HEK293 (cell line): ENCODE measurements at regions not wholly inside any gene's neighbourhood (a gene's known extent, or its start where the extent isn't known, plus 50 kb on each side); places are given as distances from the start of the nearest gene placed in this dataset.

ENCODE experiments used
- CTCF ChIA-PET: fragments of 350-600 bp; formaldehyde crosslinking; extraction: SDS; loops from one replicate; lab custom pipeline; 2021; ENCODE audit warnings: antibody characterized with exemption; lab: Yijun Ruan, JAX
- POLR2A ChIA-PET: fragments of 300-600 bp; formaldehyde crosslinking; extraction: SDS; loops from one replicate; lab custom pipeline; 2020; ENCODE audit warnings: antibody characterized with exemption, inconsistent platforms; lab: Yijun Ruan, JAX
- H3K27ac ChIP-seq: fragments of 200-500 bp; sonication (Bioruptor generic); 2 replicates; pipeline ENCODE4 v1.5.1; 2014; ENCODE audit warnings: low read depth, low read length, control low read depth, inconsistent platforms; ENCODE audit errors: extremely low read depth
- H3K36me3 ChIP-seq, 2 experiments: fragments of 200-500 bp in 1 of 2; sonication (Bioruptor generic) in 1 of 2; 1 replicate in 1 of 2; 2 replicates in 1 of 2; pipeline ENCODE4 v1.5.1; 2014 to 2017; ENCODE audit warnings: inconsistent platforms in 2 of 2, low read length in 2 of 2; ENCODE audit not compliant: control insufficient read depth in 2 of 2, insufficient read depth in 1 of 2
- H3K4me1 ChIP-seq: fragments of 200-500 bp; sonication (Bioruptor generic); 2 replicates; pipeline ENCODE4 v1.5.1; 2014; ENCODE audit warnings: mild to moderate bottlenecking, low read length, inconsistent platforms; ENCODE audit not compliant: control insufficient read depth, insufficient read depth
- H3K4me3 ChIP-seq: 2 replicates; pipeline ENCODE4 v1.5.1; 2011; ENCODE audit warnings: low read depth, mild to moderate bottlenecking, control low read depth, low read length, moderate library complexity
- H3K9me3 ChIP-seq: fragments of 200-500 bp; sonication (Bioruptor generic); 2 replicates; pipeline ENCODE4 v1.5.1; 2014; ENCODE audit warnings: low read depth, low read length, inconsistent platforms; ENCODE audit not compliant: control insufficient read depth, insufficient read depth
- GLIS2 ChIP-seq: fragments of 450-650 bp; formaldehyde crosslinking; IDR thresholded peaks from 2 replicates; pipeline ENCODE4 v1.5.1; 2016; ENCODE audit warnings: missing biosample characterization, missing genetic modification characterization
- IKZF3 ChIP-seq: fragments of 450-650 bp; IDR thresholded peaks from 2 replicates; pipeline ENCODE4 v1.5.0; 2018; ENCODE audit warnings: missing biosample characterization, mild to moderate bottlenecking, missing genetic modification characterization, moderate library complexity
- MYNN ChIP-seq: fragments of 450-650 bp; formaldehyde crosslinking; IDR thresholded peaks from 2 replicates; pipeline ENCODE4 v1.5.1; 2016; ENCODE audit warnings: missing biosample characterization, missing genetic modification characterization, borderline replicate concordance
- WT1 ChIP-seq: fragments of 450-650 bp; formaldehyde crosslinking; IDR thresholded peaks from 2 replicates; pipeline ENCODE4 v1.5.1; 2016; ENCODE audit warnings: missing biosample characterization, missing genetic modification characterization
- ZBTB20 ChIP-seq: fragments of 450-650 bp; formaldehyde crosslinking; IDR thresholded peaks from 2 replicates; pipeline ENCODE4 v1.5.1; 2016; ENCODE audit warnings: missing biosample characterization, missing genetic modification characterization
- ZIC2 ChIP-seq: fragments of 450-650 bp; formaldehyde crosslinking; IDR thresholded peaks from 2 replicates; pipeline ENCODE4 v1.5.1; 2016; ENCODE audit warnings: missing biosample characterization, missing genetic modification characterization
- ZNF112 ChIP-seq: fragments of 450-650 bp; formaldehyde crosslinking; IDR thresholded peaks from 2 replicates; pipeline ENCODE4 v1.5.0; 2017; ENCODE audit warnings: missing biosample characterization, missing genetic modification characterization
- ZNF121 ChIP-seq: fragments of 450-650 bp; formaldehyde crosslinking; IDR thresholded peaks from 2 replicates; pipeline ENCODE4 v1.5.1; 2016; ENCODE audit warnings: missing biosample characterization, missing genetic modification characterization
- ZNF24 ChIP-seq: fragments of 450-650 bp; formaldehyde crosslinking; IDR thresholded peaks from 2 replicates; pipeline ENCODE4 v1.5.1; 2016; ENCODE audit warnings: missing biosample characterization, missing genetic modification characterization
- ZNF311 ChIP-seq: fragments of 450-650 bp; formaldehyde crosslinking; IDR thresholded peaks from 2 replicates; pipeline ENCODE4 v1.5.1; 2017; ENCODE audit warnings: missing biosample characterization, missing genetic modification characterization, borderline replicate concordance
- ZNF324 ChIP-seq: fragments of 450-650 bp; formaldehyde crosslinking; IDR thresholded peaks from 2 replicates; pipeline ENCODE4 v1.5.1; 2016; ENCODE audit warnings: missing biosample characterization, missing genetic modification characterization
- ZNF335 ChIP-seq: fragments of 450-650 bp; formaldehyde crosslinking; conservative IDR thresholded peaks from 2 replicates; pipeline ENCODE4 v1.5.1; 2016; ENCODE audit warnings: missing biosample characterization, missing genetic modification characterization
- ZNF549 ChIP-seq: fragments of 450-650 bp; IDR thresholded peaks from 2 replicates; pipeline ENCODE4 v1.5.1; 2018; ENCODE audit warnings: missing biosample characterization, missing genetic modification characterization, mild to moderate bottlenecking, inconsistent platforms, moderate library complexity
- ZNF555 ChIP-seq: fragments of 450-650 bp; formaldehyde crosslinking; conservative IDR thresholded peaks from 2 replicates; pipeline ENCODE4 v1.5.1; 2017; ENCODE audit warnings: missing biosample characterization, mild to moderate bottlenecking, missing genetic modification characterization, inconsistent platforms
- ZNF600 ChIP-seq: fragments of 450-650 bp; formaldehyde crosslinking; IDR thresholded peaks from 2 replicates; pipeline ENCODE4 v1.5.1; 2016; ENCODE audit warnings: missing biosample characterization, missing genetic modification characterization
- ZNF623 ChIP-seq: fragments of 450-650 bp; formaldehyde crosslinking; IDR thresholded peaks from 2 replicates; pipeline ENCODE4 v1.5.1; 2016; ENCODE audit warnings: missing biosample characterization, missing genetic modification characterization
- ZNF747 ChIP-seq: fragments of 450-650 bp; formaldehyde crosslinking; IDR thresholded peaks from 2 replicates; pipeline ENCODE4 v1.5.1; 2016; ENCODE audit warnings: missing biosample characterization, missing genetic modification characterization
- TF ChIP-seq, protein P1 (sequence below): fragments of 450-650 bp; formaldehyde crosslinking; IDR thresholded peaks from 2 replicates; pipeline ENCODE4 v1.5.1; 2016; ENCODE audit warnings: missing biosample characterization, missing genetic modification characterization
- TF ChIP-seq, protein P2 (sequence below): fragments of 450-650 bp; IDR thresholded peaks from 2 replicates; pipeline ENCODE4 v1.5.1; 2018; ENCODE audit warnings: missing biosample characterization, missing genetic modification characterization
- TF ChIP-seq, protein P3 (sequence below): fragments of 450-650 bp; formaldehyde crosslinking; IDR thresholded peaks from 2 replicates; pipeline ENCODE4 v1.5.1; 2017; ENCODE audit warnings: missing biosample characterization, missing genetic modification characterization
- TF ChIP-seq, protein P4 (sequence below): fragments of 450-650 bp; formaldehyde crosslinking; IDR thresholded peaks from 2 replicates; pipeline ENCODE4 v1.5.1; 2016; ENCODE audit warnings: missing biosample characterization, missing genetic modification characterization

- TF ChIP-seq IKZF3 (tag by site-specific recombination) (no peak), GLIS2 (tag by site-specific recombination) (no peak), ZNF121 (tag by site-specific recombination) (no peak), ZNF555 (no peak), ZNF112 (tag by site-specific recombination) (no peak), WT1 (tag by site-specific recombination) (no peak), ZNF549 (tag by site-specific recombination) (no peak), ZNF24 (tag by site-specific recombination) (no peak), MYNN (tag by site-specific recombination) (no peak), ZBTB20 (tag by site-specific recombination) (peak; percentile 23; the same call in 1 of the 2 replicates)
- TF ChIP-seq, protein P1, sequence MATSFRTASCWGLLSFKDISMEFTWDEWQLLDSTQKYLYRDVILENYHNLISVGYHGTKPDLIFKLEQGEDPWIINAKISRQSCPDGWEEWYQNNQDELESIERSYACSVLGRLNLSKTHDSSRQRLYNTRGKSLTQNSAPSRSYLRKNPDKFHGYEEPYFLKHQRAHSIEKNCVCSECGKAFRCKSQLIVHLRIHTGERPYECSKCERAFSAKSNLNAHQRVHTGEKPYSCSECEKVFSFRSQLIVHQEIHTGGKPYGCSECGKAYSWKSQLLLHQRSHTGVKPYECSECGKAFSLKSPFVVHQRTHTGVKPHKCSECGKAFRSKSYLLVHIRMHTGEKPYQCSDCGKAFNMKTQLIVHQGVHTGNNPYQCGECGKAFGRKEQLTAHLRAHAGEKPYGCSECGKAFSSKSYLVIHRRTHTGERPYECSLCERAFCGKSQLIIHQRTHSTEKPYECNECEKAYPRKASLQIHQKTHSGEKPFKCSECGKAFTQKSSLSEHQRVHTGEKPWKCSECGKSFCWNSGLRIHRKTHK (tag by site-specific recombination): no peak
These were observed 102.5 kb downstream of the EBNA1BP2 start (continued) for GRCh38 chr1:43069461-43070050.

GRCh38 chr1:43068911-43069310 is 103.2 kb downstream of the EBNA1BP2 start:
- H3K36me3 ChIP-seq: no peaks in the 10 kb centered on the region
- POLR2A ChIA-PET: no interaction called here
- TF ChIP-seq, protein P2, sequence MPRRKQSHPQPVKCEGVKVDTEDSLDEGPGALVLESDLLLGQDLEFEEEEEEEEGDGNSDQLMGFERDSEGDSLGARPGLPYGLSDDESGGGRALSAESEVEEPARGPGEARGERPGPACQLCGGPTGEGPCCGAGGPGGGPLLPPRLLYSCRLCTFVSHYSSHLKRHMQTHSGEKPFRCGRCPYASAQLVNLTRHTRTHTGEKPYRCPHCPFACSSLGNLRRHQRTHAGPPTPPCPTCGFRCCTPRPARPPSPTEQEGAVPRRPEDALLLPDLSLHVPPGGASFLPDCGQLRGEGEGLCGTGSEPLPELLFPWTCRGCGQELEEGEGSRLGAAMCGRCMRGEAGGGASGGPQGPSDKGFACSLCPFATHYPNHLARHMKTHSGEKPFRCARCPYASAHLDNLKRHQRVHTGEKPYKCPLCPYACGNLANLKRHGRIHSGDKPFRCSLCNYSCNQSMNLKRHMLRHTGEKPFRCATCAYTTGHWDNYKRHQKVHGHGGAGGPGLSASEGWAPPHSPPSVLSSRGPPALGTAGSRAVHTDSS (tag by site-specific recombination): no peak
- TF ChIP-seq GLIS2 (tag by site-specific recombination): no peak
- TF ChIP-seq ZNF747 (tag by site-specific recombination): no peak
- no peak for TF ChIP-seq ZNF324
- no peak for TF ChIP-seq ZNF311 (tag by site-specific recombination)
- TF ChIP-seq, all 188 proteins: peak for 0
- CTCF ChIA-PET: interaction anchor here (1.9 kb wide), 1 partner anchor 144 kb away, joined by 5 read pairs; no protein-coding TSS in a partner anchor
- Histone ChIP-seq H3K27ac (no peak overlapping the region), H3K4me3 (no peak overlapping the region), H3K9me3 (no peaks in the 10 kb centered on the region), H3K4me1 (no peaks in the 10 kb centered on the region; the same call in 1 of the 2 replicates)

DNA sequence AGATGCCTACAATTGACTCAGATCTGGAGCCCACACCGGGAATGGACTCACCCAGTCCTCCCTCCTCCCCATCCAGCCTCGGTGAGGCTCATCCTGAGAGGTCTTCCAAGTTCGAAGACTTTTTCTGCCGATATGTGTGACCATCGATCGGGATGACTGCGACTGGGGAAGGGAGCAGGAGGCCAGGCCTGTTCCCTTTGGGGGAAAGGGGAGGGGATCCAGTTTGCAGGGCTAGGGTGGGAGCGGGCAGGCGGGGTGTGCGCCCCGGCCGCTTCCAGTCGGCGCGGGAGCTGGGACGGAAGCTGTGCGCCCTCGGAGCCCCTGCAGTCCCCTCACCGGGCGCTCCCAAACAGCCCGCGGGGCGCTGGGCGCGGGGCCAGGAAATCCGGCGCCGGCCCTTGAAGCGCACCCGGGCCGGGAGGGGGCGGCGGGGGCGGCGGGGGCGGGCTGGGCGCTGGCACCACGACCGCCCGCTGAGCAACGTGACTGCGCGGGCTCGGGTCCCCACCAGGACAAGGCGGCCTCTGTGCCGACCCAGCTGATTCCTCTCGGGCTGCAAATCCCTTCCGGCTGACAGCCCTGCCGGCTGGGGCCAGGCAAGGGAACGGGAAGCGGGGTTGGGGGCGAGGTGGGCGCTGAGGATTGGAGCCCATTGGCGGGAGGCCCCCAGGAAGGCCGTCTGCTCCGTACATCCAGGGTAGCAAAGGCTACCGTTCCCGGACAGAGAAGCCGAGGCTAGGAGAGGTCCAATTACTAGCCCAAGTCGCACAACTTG is 103.9 kb downstream of the EBNA1BP2 start:
- Histone ChIP-seq H3K4me1 (no peaks in the 10 kb centered on the region; the same call in 1 of the 2 replicates), H3K9me3 (no peaks in the 10 kb centered on the region), H3K36me3 (no peaks in the 10 kb centered on the region), H3K4me3 (no peak overlapping the region), H3K27ac (no peak overlapping the region)
- POLR2A ChIA-PET: no interaction called here
- CTCF ChIA-PET: no interaction called here
- peak; percentile 67 for TF ChIP-seq ZIC2 (tag by site-specific recombination)
- TF ChIP-seq, protein P3, sequence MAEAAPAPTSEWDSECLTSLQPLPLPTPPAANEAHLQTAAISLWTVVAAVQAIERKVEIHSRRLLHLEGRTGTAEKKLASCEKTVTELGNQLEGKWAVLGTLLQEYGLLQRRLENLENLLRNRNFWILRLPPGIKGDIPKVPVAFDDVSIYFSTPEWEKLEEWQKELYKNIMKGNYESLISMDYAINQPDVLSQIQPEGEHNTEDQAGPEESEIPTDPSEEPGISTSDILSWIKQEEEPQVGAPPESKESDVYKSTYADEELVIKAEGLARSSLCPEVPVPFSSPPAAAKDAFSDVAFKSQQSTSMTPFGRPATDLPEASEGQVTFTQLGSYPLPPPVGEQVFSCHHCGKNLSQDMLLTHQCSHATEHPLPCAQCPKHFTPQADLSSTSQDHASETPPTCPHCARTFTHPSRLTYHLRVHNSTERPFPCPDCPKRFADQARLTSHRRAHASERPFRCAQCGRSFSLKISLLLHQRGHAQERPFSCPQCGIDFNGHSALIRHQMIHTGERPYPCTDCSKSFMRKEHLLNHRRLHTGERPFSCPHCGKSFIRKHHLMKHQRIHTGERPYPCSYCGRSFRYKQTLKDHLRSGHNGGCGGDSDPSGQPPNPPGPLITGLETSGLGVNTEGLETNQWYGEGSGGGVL (tag by site-specific recombination): peak; percentile 66
- TF ChIP-seq ZNF623 (tag by site-specific recombination): no peak
- peak; percentile 29; the same call in 1 of the 2 replicates for TF ChIP-seq ZNF335 (tag by site-specific recombination)
- TF ChIP-seq, protein P4, sequence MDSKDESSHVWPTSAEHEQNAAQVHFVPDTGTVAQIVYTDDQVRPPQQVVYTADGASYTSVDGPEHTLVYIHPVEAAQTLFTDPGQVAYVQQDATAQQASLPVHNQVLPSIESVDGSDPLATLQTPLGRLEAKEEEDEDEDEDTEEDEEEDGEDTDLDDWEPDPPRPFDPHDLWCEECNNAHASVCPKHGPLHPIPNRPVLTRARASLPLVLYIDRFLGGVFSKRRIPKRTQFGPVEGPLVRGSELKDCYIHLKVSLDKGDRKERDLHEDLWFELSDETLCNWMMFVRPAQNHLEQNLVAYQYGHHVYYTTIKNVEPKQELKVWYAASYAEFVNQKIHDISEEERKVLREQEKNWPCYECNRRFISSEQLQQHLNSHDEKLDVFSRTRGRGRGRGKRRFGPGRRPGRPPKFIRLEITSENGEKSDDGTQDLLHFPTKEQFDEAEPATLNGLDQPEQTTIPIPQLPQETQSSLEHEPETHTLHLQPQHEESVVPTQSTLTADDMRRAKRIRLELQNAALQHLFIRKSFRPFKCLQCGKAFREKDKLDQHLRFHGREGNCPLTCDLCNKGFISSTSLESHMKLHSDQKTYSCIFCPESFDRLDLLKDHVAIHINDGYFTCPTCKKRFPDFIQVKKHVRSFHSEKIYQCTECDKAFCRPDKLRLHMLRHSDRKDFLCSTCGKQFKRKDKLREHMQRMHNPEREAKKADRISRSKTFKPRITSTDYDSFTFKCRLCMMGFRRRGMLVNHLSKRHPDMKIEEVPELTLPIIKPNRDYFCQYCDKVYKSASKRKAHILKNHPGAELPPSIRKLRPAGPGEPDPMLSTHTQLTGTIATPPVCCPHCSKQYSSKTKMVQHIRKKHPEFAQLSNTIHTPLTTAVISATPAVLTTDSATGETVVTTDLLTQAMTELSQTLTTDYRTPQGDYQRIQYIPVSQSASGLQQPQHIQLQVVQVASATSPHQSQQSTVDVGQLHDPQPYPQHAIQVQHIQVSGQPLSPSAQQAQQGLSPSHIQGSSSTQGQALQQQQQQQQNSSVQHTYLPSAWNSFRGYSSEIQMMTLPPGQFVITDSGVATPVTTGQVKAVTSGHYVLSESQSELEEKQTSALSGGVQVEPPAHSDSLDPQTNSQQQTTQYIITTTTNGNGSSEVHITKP: peak; percentile 52
- peak; percentile 35; the same call in 1 of the 2 replicates for TF ChIP-seq ZBTB20 (tag by site-specific recombination)
- no peak for TF ChIP-seq ZNF600
